Nephron progenitor cell (in vitro differentiated cells): ENCODE measurements at regions not wholly inside any gene's neighbourhood (a gene's known extent, or its start where the extent isn't known, plus 50 kb on each side); places are given as distances from the start of the nearest gene placed in this dataset.
"Not testable (repeated sequence)": the region's sequence is repeated elsewhere in the genome, so short reads cannot be mapped to it uniquely, and the experiment has no call there.

Experiments used
- DNase-seq: peaks from one replicate; pipeline ENCODE4 v3.0.0; 2021
- H3K27ac Mint-ChIP-seq: 2 replicates; pipeline ENCODE4 v1.8.0; 2021; ENCODE audit warnings: mild to moderate bottlenecking, moderate library complexity, mixed read lengths
- H3K27me3 Mint-ChIP-seq: 2 replicates; pipeline ENCODE4 v1.8.0; 2021; ENCODE audit warnings: mild to moderate bottlenecking, low read depth, mixed read lengths; ENCODE audit not compliant: poor library complexity
- H3K36me3 Mint-ChIP-seq: 2 replicates; pipeline ENCODE4 v1.8.0; 2021; ENCODE audit warnings: low read depth, mixed read lengths
- H3K4me1 Mint-ChIP-seq: 2 replicates; pipeline ENCODE4 v1.8.0; 2021; ENCODE audit warnings: mixed read lengths
- H3K4me3 Mint-ChIP-seq: 2 replicates; pipeline ENCODE4 v1.8.0; 2021; ENCODE audit warnings: mild to moderate bottlenecking, moderate library complexity, mixed read lengths
- H3K9me3 Mint-ChIP-seq: 2 replicates; pipeline ENCODE4 v1.8.0; 2021; ENCODE audit warnings: mild to moderate bottlenecking, moderate library complexity, mixed read lengths
- CTCF ChIP-seq: fragments of 200-600 bp; sonication (generic); IDR thresholded peaks from 2 replicates; pipeline ENCODE4 v1.5.0; 2021; ENCODE audit warnings: antibody characterized with exemption

- no peak for TF ChIP-seq CTCF
- Mint-ChIP-seq H3K36me3 (no peaks in the 10 kb centered on the region), H3K27me3 (no peaks in the 10 kb centered on the region), H3K4me3 (no peak overlapping the region), H3K9me3 (peaks cover 40% of the 10 kb centered on the region), H3K27ac (no peak overlapping the region), H3K4me1 (peaks cover 20% of the 10 kb centered on the region)
- DNase-seq = no peak
Measured at GRCh38 chrX:122940199-122940598, 243.9 kb upstream of the GRIA3 start.

GRCh38 chrX:122941806-122942205 is 242.3 kb upstream of the GRIA3 start:
- no peak for DNase-seq
- peaks cover 40% of the 10 kb centered on the region for H3K9me3 Mint-ChIP-seq
- no peaks in the 10 kb centered on the region for H3K36me3 Mint-ChIP-seq
- peak overlapping the region; percentile 98 for H3K27ac Mint-ChIP-seq
- H3K4me3 Mint-ChIP-seq = no peak overlapping the region
- H3K4me1 Mint-ChIP-seq = peaks cover 23% of the 10 kb centered on the region
- TF ChIP-seq CTCF = no peak
- no peaks in the 10 kb centered on the region for H3K27me3 Mint-ChIP-seq

- H3K4me3 Mint-ChIP-seq = no peak overlapping the region
- no peak for DNase-seq
- H3K4me1 Mint-ChIP-seq = peaks cover 23% of the 10 kb centered on the region
- H3K27ac Mint-ChIP-seq = peak overlapping the region; percentile 53
- H3K27me3 Mint-ChIP-seq = no peaks in the 10 kb centered on the region
- TF ChIP-seq CTCF = no peak
- H3K9me3 Mint-ChIP-seq = peaks cover 34% of the 10 kb centered on the region
- no peaks in the 10 kb centered on the region for H3K36me3 Mint-ChIP-seq
Measured at GRCh38 chrX:122943918-122944317, 240.2 kb upstream of the GRIA3 start.

GRCh38 chrX:122945328-122945727 is 238.8 kb upstream of the GRIA3 start:
- Mint-ChIP-seq H3K9me3 (peaks cover 40% of the 10 kb centered on the region), H3K4me1 (peaks cover 23% of the 10 kb centered on the region), H3K27me3 (no peaks in the 10 kb centered on the region), H3K4me3 (peak overlapping the region; percentile 37), H3K27ac (peak overlapping the region; percentile 99), H3K36me3 (peaks cover under 1% of the 10 kb centered on the region)
- TF ChIP-seq CTCF = no peak
- DNase-seq = no peak

GRCh38 chrX:122972604-122973003 is 211.5 kb upstream of the GRIA3 start:
- Mint-ChIP-seq H3K9me3 (peaks cover 52% of the 10 kb centered on the region), H3K36me3 (peaks cover 6% of the 10 kb centered on the region), H3K27ac (no peak overlapping the region), H3K27me3 (no peaks in the 10 kb centered on the region), H3K4me1 (no peaks in the 10 kb centered on the region), H3K4me3 (no peak overlapping the region)
- DNase-seq = no peak
- TF ChIP-seq CTCF = no peak

- Mint-ChIP-seq H3K27me3 (no peaks in the 10 kb centered on the region), H3K4me3 (no peak overlapping the region), H3K36me3 (peaks cover 7% of the 10 kb centered on the region), H3K4me1 (no peaks in the 10 kb centered on the region), H3K27ac (no peak overlapping the region), H3K9me3 (peaks cover 47% of the 10 kb centered on the region)
- DNase-seq = no peak
- TF ChIP-seq CTCF = no peak
Measured at GRCh38 chrX:122982521-122982920, 201.6 kb upstream of the GRIA3 start.

GRCh38 chrX:123002844-123003243 is 181.2 kb upstream of the GRIA3 start:
- H3K27me3 Mint-ChIP-seq, DNase-seq, H3K27ac Mint-ChIP-seq, H3K4me1 Mint-ChIP-seq, H3K4me3 Mint-ChIP-seq, H3K36me3 Mint-ChIP-seq: not testable (repeated sequence)
- peaks cover 46% of the 10 kb centered on the region for H3K9me3 Mint-ChIP-seq
